GM12878 (cell line): ENCODE measurements at regions not wholly inside any gene's neighbourhood (a gene's known extent, or its start where the extent isn't known, plus 50 kb on each side); places are given as distances from the start of the nearest gene placed in this dataset.

Experiments used
- ATAC-seq: fragments of 200-7000 bp; cut with Tn5 transposase; 3 replicates; pipeline ENCODE4 v1.9.1; 2020; ENCODE audit warnings: mild to moderate bottlenecking, moderate library complexity
- BruUV-seq: library from RNA; stranded (reverse); fragments of 400-500 nt; replicated peaks from 2 replicates; lab custom pipeline; 2021; lab: Mats Ljungman, UMichigan
- CTCF ChIA-PET: fragments of 300-600 bp; sonication (Branson Sonifier 250); formaldehyde crosslinking; extraction: SDS; loops from one replicate; lab custom pipeline; 2021; ENCODE audit warnings: inconsistent platforms; lab: Yijun Ruan, JAX
- POLR2A ChIA-PET: fragments of 350-600 bp; formaldehyde crosslinking; extraction: SDS; loops from one replicate; lab custom pipeline; 2021; ENCODE audit warnings: inconsistent platforms; lab: Charles Lee
- RAD21 ChIA-PET: fragments of 300-600 bp; sonication (Branson Sonifier 250); formaldehyde crosslinking; loops from one replicate; lab custom pipeline; 2023; ENCODE audit warnings: antibody characterized with exemption; ENCODE audit not compliant: unreplicated experiment; lab: Charles Lee
- SMC1A ChIA-PET: fragments of 300-600 bp; sonication (Branson Sonifier 250); formaldehyde crosslinking; loops from one replicate; lab custom pipeline; 2023; ENCODE audit not compliant: unreplicated experiment, uncharacterized antibody; lab: Charles Lee
- DNase-seq: peaks from one replicate; pipeline ENCODE4 v3.0.0-alpha.2; 2011; ENCODE audit warnings: low read depth, low spot score
- FAIRE-seq: peaks from 3 replicates; lab custom pipeline; 2011; peaks lifted over from hg19 to GRCh38; lab: Jason Lieb, UNC
- H2AFZ ChIP-seq: 2 replicates; pipeline ENCODE4 v1.6.0; 2011; ENCODE audit warnings: low read depth, low read length, control low read depth; ENCODE audit not compliant: control insufficient read depth
- H3K27ac ChIP-seq: 2 replicates; pipeline ENCODE4 v1.5.1; 2011; ENCODE audit warnings: control low read depth; ENCODE audit not compliant: control insufficient read depth, insufficient read depth
- H3K27me3 ChIP-seq, 2 experiments: replicated peaks in 1 of 2; 2 replicates each; pipeline versions ENCODE4 v1.6.0 to v1.6.1; 2011; ENCODE audit warnings: low read length in 1 of 2; ENCODE audit not compliant: control insufficient read depth in 2 of 2, insufficient read depth in 2 of 2
- H3K36me3 ChIP-seq, 2 experiments: 2 replicates each; pipeline ENCODE4 v1.5.1; 2011; ENCODE audit warnings: low read length in 1 of 2; ENCODE audit not compliant: control insufficient read depth in 2 of 2, insufficient read depth in 2 of 2
- H3K4me1 ChIP-seq: 2 replicates; pipeline ENCODE4 v1.6.1; 2011; ENCODE audit warnings: mild to moderate bottlenecking, low read length, moderate library complexity, mixed read lengths; ENCODE audit not compliant: control insufficient read depth, insufficient read depth
- H3K4me2 ChIP-seq: 2 replicates; pipeline ENCODE4 v1.6.0; 2011; ENCODE audit warnings: control low read depth; ENCODE audit not compliant: control insufficient read depth, insufficient read depth
- H3K4me3 ChIP-seq: fragments of 200-600 bp; sonication (generic); 2 replicates; pipeline ENCODE4 v1.5.1; 2016
- H3K79me2 ChIP-seq: 2 replicates; pipeline ENCODE4 v1.6.0; 2011; ENCODE audit warnings: low read length; ENCODE audit not compliant: control insufficient read depth, insufficient read depth
- H3K9ac ChIP-seq: 2 replicates; pipeline ENCODE4 v1.8.0; 2011; ENCODE audit warnings: low read length, control low read depth, mixed read lengths; ENCODE audit not compliant: control insufficient read depth, insufficient read depth
- H3K9me3 ChIP-seq: replicated peaks from 3 replicates; pipeline ENCODE4 v1.5.1; 2011; ENCODE audit warnings: mild to moderate bottlenecking, low read length; ENCODE audit not compliant: control insufficient read depth, insufficient read depth
- H4K20me1 ChIP-seq: 2 replicates; pipeline ENCODE4 v1.6.0; 2011; ENCODE audit not compliant: control insufficient read depth, insufficient read depth
- ATF3 ChIP-seq: IDR thresholded peaks from 2 replicates; pipeline ENCODE4 v1.6.1; 2011; ENCODE audit warnings: low read depth, mild to moderate bottlenecking, low read length, moderate library complexity, borderline replicate concordance; ENCODE audit errors: extremely low read depth
- CBFB ChIP-seq: IDR thresholded peaks from 2 replicates; pipeline ENCODE4 v1.6.1; 2016; ENCODE audit warnings: antibody characterized with exemption, low read depth
- CBX5 ChIP-seq: sonication (generic); IDR thresholded peaks from 2 replicates; pipeline ENCODE4 v1.6.1; 2016; ENCODE audit warnings: low read depth, moderate library complexity, mild to moderate bottlenecking, inconsistent platforms
- CHD2 ChIP-seq: IDR thresholded peaks from 2 replicates; pipeline ENCODE4 v1.6.1; 2011; ENCODE audit warnings: low read depth, low read length, improper control_type of control experiment, borderline replicate concordance
- EED ChIP-seq: sonication (generic); IDR thresholded peaks from 2 replicates; pipeline ENCODE4 v1.6.1; 2016; ENCODE audit warnings: antibody characterized with exemption, low read depth
- FOXM1 ChIP-seq: IDR thresholded peaks from 2 replicates; pipeline ENCODE4 v1.6.1; 2012; ENCODE audit warnings: low read depth, mild to moderate bottlenecking, inconsistent platforms, low read length, moderate library complexity
- GATAD2B ChIP-seq: fragments of 450-650 bp; conservative IDR thresholded peaks from 2 replicates; pipeline ENCODE4 v1.6.1; 2017; ENCODE audit warnings: low read depth, mild to moderate bottlenecking, moderate library complexity
- IRF5 ChIP-seq: fragments of 450-650 bp; IDR thresholded peaks from 2 replicates; pipeline ENCODE4 v1.6.1; 2017; ENCODE audit warnings: borderline replicate concordance
- KLF5 ChIP-seq: fragments of 450-650 bp; IDR thresholded peaks from 2 replicates; pipeline ENCODE4 v1.6.1; 2014; ENCODE audit warnings: mild to moderate bottlenecking; ENCODE audit not compliant: partially characterized antibody
- RAD51 ChIP-seq: fragments of 450-650 bp; IDR thresholded peaks from 2 replicates; pipeline ENCODE4 v1.6.1; 2016; ENCODE audit warnings: moderate library complexity, mild to moderate bottlenecking, inconsistent platforms
- SMAD1 ChIP-seq: fragments of 450-650 bp; IDR thresholded peaks from 2 replicates; pipeline ENCODE4 v1.6.1; 2018; ENCODE audit warnings: mild to moderate bottlenecking, low read depth; ENCODE audit not compliant: partially characterized antibody
- SUPT20H ChIP-seq: IDR thresholded peaks from 2 replicates; pipeline ENCODE4 v1.6.1; 2011; ENCODE audit warnings: low read depth, mild to moderate bottlenecking, low read length, moderate library complexity, borderline replicate concordance; ENCODE audit not compliant: control insufficient read depth
- WRNIP1 ChIP-seq: IDR thresholded peaks from 2 replicates; pipeline ENCODE4 v1.6.1; 2011; ENCODE audit warnings: low read depth, low read length, improper control_type of control experiment, borderline replicate concordance
- ZNF592 ChIP-seq: fragments of 450-650 bp; IDR thresholded peaks from 2 replicates; pipeline ENCODE4 v1.6.1; 2017; ENCODE audit warnings: mild to moderate bottlenecking, moderate library complexity
- WGBS: methylation state at CpG from one replicate; pipeline ENCODE4 v1.1.6; 2016; ENCODE audit warnings: low lambda C conversion rate; ENCODE audit not compliant: insufficient replicate concordance, insufficient coverage; ENCODE audit errors: missing lambda C conversion rate; 5-methylcytosine and 5-hydroxymethylcytosine counted together
- in situ Hi-C: fragments of 300-500 bp; cut with MboI; formaldehyde crosslinking; loops from 9 replicates; pipeline ENCODE4 v1.14.3; 2018; ENCODE audit warnings: mixed read lengths
- intact Hi-C: fragments of 100-400 bp; cut with micrococcal nuclease; formaldehyde crosslinking; loops from one replicate; pipeline ENCODE4 v1.14.2; 2022; ENCODE audit not compliant: unreplicated experiment
- TF ChIP-seq, protein P1 (sequence below): IDR thresholded peaks from 2 replicates; pipeline ENCODE4 v1.6.1; 2011; ENCODE audit warnings: borderline replicate concordance, low read depth, mild to moderate bottlenecking, moderate library complexity, low read length; ENCODE audit not compliant: insufficient read depth, poor library complexity, severe bottlenecking

DNA sequence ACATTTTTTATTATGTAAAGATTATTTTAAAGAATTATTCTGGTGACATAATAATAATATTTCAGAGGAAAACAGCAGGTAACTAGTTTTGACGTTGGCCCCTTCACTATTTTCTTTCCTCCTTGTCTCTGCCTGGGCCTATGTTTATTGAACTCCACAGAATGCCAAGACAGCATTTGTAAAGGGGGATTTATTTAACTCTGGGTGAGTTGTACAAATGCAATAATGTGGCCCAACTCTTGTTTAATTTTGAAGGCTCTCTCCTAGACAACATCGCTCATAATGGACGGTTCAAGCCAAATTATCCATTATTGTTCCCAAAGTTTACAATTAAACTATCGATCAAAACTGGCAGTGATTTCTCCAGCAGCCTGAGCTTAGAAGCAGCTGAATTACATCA, 374.3 kb upstream of the SLC35B3 start (continued):
- TF ChIP-seq ZNF592, result no peak
- no peak for TF ChIP-seq CBFB
- no peak for TF ChIP-seq ATF3
- TF ChIP-seq FOXM1, result no peak
- no peak for TF ChIP-seq EED

- WGBS, result 51% methylated on average over 2 of the region's 2 CpGs
- no peak overlapping the region for H3K27ac ChIP-seq
- H3K27me3 ChIP-seq, result no peaks in the 10 kb centered on the region
- RAD21 ChIA-PET, result no interaction called here
- no peaks in the 10 kb centered on the region for H3K9me3 ChIP-seq
- H2AFZ ChIP-seq, result no peak overlapping the region
- intact Hi-C loops (no loop called here), in situ Hi-C loops (no loop called here)
- no peaks in the 10 kb centered on the region for H3K36me3 ChIP-seq
- no peak for DNase-seq
- H3K9ac ChIP-seq, result no peak overlapping the region
- CTCF ChIA-PET, result no interaction called here
- no peak overlapping the region for H3K4me2 ChIP-seq
- ATAC-seq, result no peak
- no peaks in the 10 kb centered on the region for H3K79me2 ChIP-seq
- H4K20me1 ChIP-seq, result no peaks in the 10 kb centered on the region
- BruUV-seq, result no TSS peak
- POLR2A ChIA-PET, result no interaction called here
- no peak for FAIRE-seq
- no peaks in the 10 kb centered on the region for H3K4me1 ChIP-seq
- SMC1A ChIA-PET, result interaction anchor here (1.2 kb wide), 1 partner anchor 11 kb away, joined by 3 read pairs; no protein-coding TSS in a partner anchor
- no peak overlapping the region for H3K4me3 ChIP-seq
- no peak for TF ChIP-seq GATAD2B
- no peak for TF ChIP-seq SUPT20H
- no peak for TF ChIP-seq KLF5
- no peak for TF ChIP-seq RAD51
- no peak for TF ChIP-seq CHD2
- TF ChIP-seq SMAD1, result no peak
- no peak for TF ChIP-seq CBX5
- TF ChIP-seq, protein P1, sequence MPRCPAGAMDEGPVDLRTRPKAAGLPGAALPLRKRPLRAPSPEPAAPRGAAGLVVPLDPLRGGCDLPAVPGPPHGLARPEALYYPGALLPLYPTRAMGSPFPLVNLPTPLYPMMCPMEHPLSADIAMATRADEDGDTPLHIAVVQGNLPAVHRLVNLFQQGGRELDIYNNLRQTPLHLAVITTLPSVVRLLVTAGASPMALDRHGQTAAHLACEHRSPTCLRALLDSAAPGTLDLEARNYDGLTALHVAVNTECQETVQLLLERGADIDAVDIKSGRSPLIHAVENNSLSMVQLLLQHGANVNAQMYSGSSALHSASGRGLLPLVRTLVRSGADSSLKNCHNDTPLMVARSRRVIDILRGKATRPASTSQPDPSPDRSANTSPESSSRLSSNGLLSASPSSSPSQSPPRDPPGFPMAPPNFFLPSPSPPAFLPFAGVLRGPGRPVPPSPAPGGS, result no peak
- TF ChIP-seq IRF5, result no peak
- no peak for TF ChIP-seq WRNIP1
These were observed 367.9 kb upstream of the SLC35B3 start for GRCh38 chr6:8803181-8803760.
